ENCODE measurements at regions not wholly inside any gene's neighbourhood (a gene's known extent, or its start where the extent isn't known, plus 50 kb on each side); places are given as distances from the start of the nearest gene placed in this dataset.
"Not testable (repeated sequence)": the region's sequence is repeated elsewhere in the genome, so short reads cannot be mapped to it uniquely, and the experiment has no call there.

- no peak for DNase-seq
Observed at GRCh38 chr6:37078814-37079213, 73.4 kb downstream of the FGD2 start.

- no peak for DNase-seq
Observed at GRCh38 chr6:37081042-37081607, 75.7 kb downstream of the FGD2 start.

- no peak for DNase-seq
Observed at GRCh38 chr6:37082390-37083130, 77.1 kb downstream of the FGD2 start.

GRCh38 chr6:37083243-37084138, 78.0 kb downstream of the FGD2 start:
- peak; percentile 42 to 47 for DNase-seq

GRCh38 chr6:37084665-37085064, 79.2 kb downstream of the FGD2 start:
- not testable (repeated sequence) for DNase-seq

GRCh38 chr6:37085198-37085597, 79.7 kb downstream of the FGD2 start:
- no peak for DNase-seq

- DNase-seq = no peak
Observed at GRCh38 chr6:37088897-37089296, 81.1 kb upstream of the PIM1 start.

GRCh38 chr6:37089783-37090182, 80.2 kb upstream of the PIM1 start:
- DNase-seq = no peak

GRCh38 chr6:37091104-37091503, 78.8 kb upstream of the PIM1 start:
- not testable (repeated sequence) for DNase-seq

- DNase-seq = not testable (repeated sequence)
Observed at GRCh38 chr6:37091586-37091985, 78.4 kb upstream of the PIM1 start.

GRCh38 chr6:37092923-37093727, 76.8 kb upstream of the PIM1 start:
- DNase-seq = no peak

- no peak for DNase-seq
Observed at GRCh38 chr6:37093728-37094069, 76.3 kb upstream of the PIM1 start.

- no peak for DNase-seq
Observed at GRCh38 chr6:37095997-37096396, 74.0 kb upstream of the PIM1 start.

- no peak for DNase-seq
Observed at GRCh38 chr6:37097335-37097734, 72.6 kb upstream of the PIM1 start.

- no peak for DNase-seq
Observed at GRCh38 chr6:37099442-37099841, 70.5 kb upstream of the PIM1 start.

GRCh38 chr6:37100745-37101144, 69.2 kb upstream of the PIM1 start:
- no peak for DNase-seq

GRCh38 chr6:37101991-37102298, 68.0 kb upstream of the PIM1 start:
- DNase-seq = no peak

GRCh38 chr6:37102299-37103168, 67.4 kb upstream of the PIM1 start:
- peak; percentile 91 to 94 for DNase-seq

GRCh38 chr6:37103169-37104039, 66.5 kb upstream of the PIM1 start:
- peak; percentile 55 for DNase-seq

GRCh38 chr6:37104824-37105147, 65.2 kb upstream of the PIM1 start:
- no peak for DNase-seq
